ENCODE measurements at regions not wholly inside any gene's neighbourhood (a gene's known extent, or its start where the extent isn't known, plus 50 kb on each side); places are given as distances from the start of the nearest gene placed in this dataset.

GRCh38 chr4:19776929-19777328 is 474.8 kb upstream of the SLIT2 start:
- no peak for DNase-seq (ENCODE audit: low spot score)

- no peak for DNase-seq (ENCODE audit: low spot score)
Observed at GRCh38 chr4:19776021-19776459, 475.7 kb upstream of the SLIT2 start.

GRCh38 chr4:19774690-19775256 is 476.9 kb upstream of the SLIT2 start:
- DNase-seq (ENCODE audit: low spot score) = no peak

GRCh38 chr4:19772581-19772980 is 479.1 kb upstream of the SLIT2 start:
- no peak for DNase-seq (ENCODE audit: low spot score)

- no peak for DNase-seq (ENCODE audit: low spot score)
Observed at GRCh38 chr4:19756661-19757060, 495.0 kb upstream of the SLIT2 start.

GRCh38 chr4:19752599-19752998 is 499.1 kb upstream of the SLIT2 start:
- no peak for DNase-seq (ENCODE audit: low spot score)

- no peak for DNase-seq (ENCODE audit: low spot score)
Observed at GRCh38 chr4:19748519-19749479, 502.9 kb upstream of the SLIT2 start.

- DNase-seq (ENCODE audit: low spot score) = no peak
Observed at GRCh38 chr4:19746377-19746776, 505.3 kb upstream of the SLIT2 start.

GRCh38 chr4:19743115-19743638 is 508.5 kb upstream of the SLIT2 start:
- no peak for DNase-seq (ENCODE audit: low spot score)

- peak; percentile 37 for DNase-seq (ENCODE audit: low spot score)
Observed at GRCh38 chr4:19739101-19739651, 512.5 kb upstream of the SLIT2 start.

- DNase-seq (ENCODE audit: low spot score) = no peak
Observed at GRCh38 chr4:19736968-19737756, 514.5 kb upstream of the SLIT2 start.

GRCh38 chr4:19735012-19735411 is 516.7 kb upstream of the SLIT2 start:
- no peak for DNase-seq (ENCODE audit: low spot score)

GRCh38 chr4:19729886-19730651 is 521.6 kb upstream of the SLIT2 start:
- DNase-seq (ENCODE audit: low spot score) = no peak

- DNase-seq (ENCODE audit: low spot score) = no peak
Observed at GRCh38 chr4:19728773-19729172, 522.9 kb upstream of the SLIT2 start.

GRCh38 chr4:19727141-19727540 is 524.6 kb upstream of the SLIT2 start:
- DNase-seq (ENCODE audit: low spot score) = no peak

- DNase-seq (ENCODE audit: low spot score) = no peak
Observed at GRCh38 chr4:19725130-19725529, 526.6 kb upstream of the SLIT2 start.

GRCh38 chr4:19722404-19722803 is 529.3 kb upstream of the SLIT2 start:
- no peak for DNase-seq (ENCODE audit: low spot score)

GRCh38 chr4:19721587-19721986 is 530.1 kb upstream of the SLIT2 start:
- no peak for DNase-seq (ENCODE audit: low spot score)

- no peak for DNase-seq (ENCODE audit: low spot score)
Observed at GRCh38 chr4:19720610-19721009, 531.1 kb upstream of the SLIT2 start.

GRCh38 chr4:19720190-19720589 is 531.5 kb upstream of the SLIT2 start:
- no peak for DNase-seq (ENCODE audit: low spot score)

GRCh38 chr4:19711871-19712270 is 539.8 kb upstream of the SLIT2 start:
- DNase-seq (ENCODE audit: low spot score) = no peak
